ENCODE measurements at regions not wholly inside any gene's neighbourhood (a gene's known extent, or its start where the extent isn't known, plus 50 kb on each side); places are given as distances from the start of the nearest gene placed in this dataset.

GRCh38 chr3:153357436-153357835 is 195.4 kb downstream of the RAP2B start:
- no peak for DNase-seq
- no TSS peak for BruUV-seq (replicated peaks)
- intact Hi-C loops (cut with micrococcal nuclease; ENCODE audit: unreplicated experiment) = no loop called here
- Mint-ChIP-seq H3K27me3 (ENCODE audit: unreplicated experiment) (no peaks in the 10 kb centered on the region), H3K4me1 (ENCODE audit: low read depth, unreplicated experiment) (peaks cover 8% of the 10 kb centered on the region), H3K36me3 (ENCODE audit: insufficient read depth, unreplicated experiment) (no peaks in the 10 kb centered on the region), H3K4me3 (ENCODE audit: low read depth, unreplicated experiment) (no peak overlapping the region), H3K9me3 (ENCODE audit: low read depth, unreplicated experiment) (no peaks in the 10 kb centered on the region), H3K27ac (ENCODE audit: unreplicated experiment) (no peak overlapping the region)
- CTCF ChIA-PET = no interaction called here
- no peak for TF ChIP-seq CTCF (IDR thresholded peaks at IDR 0.05; ENCODE audit: unreplicated experiment)

- Mint-ChIP-seq H3K27me3 (ENCODE audit: unreplicated experiment) (no peaks in the 10 kb centered on the region), H3K4me1 (ENCODE audit: low read depth, unreplicated experiment) (no peaks in the 10 kb centered on the region), H3K4me3 (ENCODE audit: low read depth, unreplicated experiment) (no peak overlapping the region), H3K36me3 (ENCODE audit: insufficient read depth, unreplicated experiment) (no peaks in the 10 kb centered on the region), H3K9me3 (ENCODE audit: low read depth, unreplicated experiment) (peaks cover 11% of the 10 kb centered on the region), H3K27ac (ENCODE audit: unreplicated experiment) (no peak overlapping the region)
- no TSS peak for BruUV-seq (replicated peaks)
- CTCF ChIA-PET = no interaction called here
- no peak for DNase-seq
- intact Hi-C loops (cut with micrococcal nuclease; ENCODE audit: unreplicated experiment) = no loop called here
- TF ChIP-seq CTCF (IDR thresholded peaks at IDR 0.05; ENCODE audit: unreplicated experiment) = no peak
Measured at GRCh38 chr3:153369561-153370374, 207.7 kb downstream of the RAP2B start.

GRCh38 chr3:153370680-153371079 is 208.7 kb downstream of the RAP2B start:
- Mint-ChIP-seq H3K27me3 (ENCODE audit: unreplicated experiment) (no peaks in the 10 kb centered on the region), H3K27ac (ENCODE audit: unreplicated experiment) (no peak overlapping the region), H3K36me3 (ENCODE audit: insufficient read depth, unreplicated experiment) (no peaks in the 10 kb centered on the region), H3K4me3 (ENCODE audit: low read depth, unreplicated experiment) (no peak overlapping the region), H3K4me1 (ENCODE audit: low read depth, unreplicated experiment) (no peaks in the 10 kb centered on the region), H3K9me3 (ENCODE audit: low read depth, unreplicated experiment) (peaks cover 5% of the 10 kb centered on the region)
- intact Hi-C loops (cut with micrococcal nuclease; ENCODE audit: unreplicated experiment) = no loop called here
- no peak for TF ChIP-seq CTCF (IDR thresholded peaks at IDR 0.05; ENCODE audit: unreplicated experiment)
- DNase-seq = no peak
- no TSS peak for BruUV-seq (replicated peaks)
- CTCF ChIA-PET = no interaction called here

GRCh38 chr3:153372326-153372725 is 210.3 kb downstream of the RAP2B start:
- Mint-ChIP-seq H3K27me3 (ENCODE audit: unreplicated experiment) (no peaks in the 10 kb centered on the region), H3K27ac (ENCODE audit: unreplicated experiment) (no peak overlapping the region), H3K4me3 (ENCODE audit: low read depth, unreplicated experiment) (no peak overlapping the region), H3K9me3 (ENCODE audit: low read depth, unreplicated experiment) (peaks cover 2% of the 10 kb centered on the region), H3K36me3 (ENCODE audit: insufficient read depth, unreplicated experiment) (no peaks in the 10 kb centered on the region), H3K4me1 (ENCODE audit: low read depth, unreplicated experiment) (no peaks in the 10 kb centered on the region)
- CTCF ChIA-PET = no interaction called here
- TF ChIP-seq CTCF (IDR thresholded peaks at IDR 0.05; ENCODE audit: unreplicated experiment) = no peak
- no TSS peak for BruUV-seq (replicated peaks)
- intact Hi-C loops (cut with micrococcal nuclease; ENCODE audit: unreplicated experiment) = no loop called here
- DNase-seq = no peak
